ENCODE measurements at regions not wholly inside any gene's neighbourhood (a gene's known extent, or its start where the extent isn't known, plus 50 kb on each side); places are given as distances from the start of the nearest gene placed in this dataset.

DNA sequence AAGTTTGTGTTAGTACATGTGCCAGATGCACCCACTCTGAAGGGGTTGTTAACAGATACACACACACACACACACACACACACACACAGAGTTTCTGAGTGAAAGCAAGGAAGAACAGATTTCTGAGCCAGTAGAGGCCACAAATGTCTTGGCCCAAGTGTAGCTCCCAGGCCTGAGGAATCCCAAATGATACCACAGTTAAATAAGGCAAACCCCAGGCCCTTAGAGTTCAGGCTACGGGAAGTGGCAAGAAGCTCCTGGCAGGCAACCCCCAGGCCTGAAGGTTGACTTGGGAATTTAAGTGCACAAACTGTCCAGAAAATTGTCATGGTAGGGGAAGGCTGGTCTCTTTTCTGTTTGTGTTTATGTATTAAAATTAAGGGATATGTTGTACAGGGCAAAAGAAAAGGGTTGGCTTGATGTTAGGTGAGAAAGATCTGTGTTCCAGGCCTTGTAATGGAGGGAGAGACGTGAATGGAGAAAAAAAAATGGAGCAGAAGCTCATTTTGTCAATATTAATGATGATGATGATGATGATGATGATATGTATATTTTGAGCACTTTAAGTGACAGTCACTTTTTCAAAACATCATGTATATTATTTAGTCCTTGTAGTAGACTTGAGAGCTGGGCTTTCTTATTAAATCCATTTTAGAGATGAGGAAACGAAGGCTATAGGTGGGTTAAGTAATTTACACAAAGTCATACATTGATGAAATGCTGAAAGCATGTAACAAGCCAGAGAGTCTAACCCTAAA lies 317.0 kb upstream of the JAG1 start:
- DNase-seq (ENCODE audit: low read depth in 3 of 3): no peak

DNA sequence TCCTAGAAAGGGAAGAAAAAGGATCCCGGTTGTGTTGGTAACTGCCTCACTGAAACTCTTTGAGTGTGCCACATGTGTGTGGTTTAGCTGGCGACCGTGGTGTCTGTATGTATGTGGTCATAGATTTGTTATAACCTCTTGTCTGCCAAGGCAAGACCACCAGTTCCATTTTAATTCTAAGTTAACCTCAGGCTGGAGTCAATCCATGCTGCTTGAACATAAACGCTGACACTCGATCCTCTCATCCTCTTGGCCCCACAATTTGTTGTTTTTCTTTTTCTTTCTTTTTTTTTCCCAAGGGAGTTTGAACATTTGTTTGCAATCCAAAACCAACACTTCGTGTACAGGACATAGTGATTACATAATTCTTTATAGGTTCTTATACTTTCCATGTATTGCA lies 318.9 kb upstream of the JAG1 start:
- DNase-seq (ENCODE audit: low read depth in 3 of 3): no peak

DNA sequence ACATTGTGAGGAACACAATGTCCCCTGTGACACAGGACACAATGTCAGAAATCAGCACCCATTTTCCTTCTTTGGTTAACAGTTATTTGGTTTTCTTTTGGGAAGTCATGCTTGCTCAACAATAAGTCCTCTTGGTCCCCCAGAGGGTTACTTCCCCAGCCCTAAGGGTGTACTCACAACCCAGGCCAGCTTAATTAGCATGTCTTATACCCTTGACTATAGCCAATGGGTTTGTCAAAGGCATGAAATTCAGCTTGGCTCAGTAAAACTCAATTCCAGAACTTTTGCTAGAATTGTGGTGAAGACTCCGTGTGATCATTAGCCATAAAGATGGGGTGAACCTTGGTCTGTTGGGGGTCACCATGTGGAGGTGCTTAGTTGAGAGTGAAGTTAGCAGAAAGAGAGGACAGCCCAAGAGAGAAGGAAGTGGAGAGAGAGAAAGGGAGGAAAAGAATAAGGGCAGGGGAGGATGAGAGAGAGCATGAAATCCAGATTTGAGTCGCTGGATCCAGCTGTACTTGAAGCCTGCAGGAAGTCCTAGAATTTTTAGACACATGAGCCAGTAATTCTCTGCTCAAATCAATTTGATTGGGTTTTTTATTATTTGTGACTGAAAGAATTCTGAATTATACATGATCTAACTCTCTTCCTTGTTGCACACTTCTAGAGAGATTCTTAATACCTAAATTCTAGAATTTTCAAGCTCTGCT lies 321.3 kb upstream of the JAG1 start:
- DNase-seq (ENCODE audit: low read depth in 3 of 3): no peak

DNA sequence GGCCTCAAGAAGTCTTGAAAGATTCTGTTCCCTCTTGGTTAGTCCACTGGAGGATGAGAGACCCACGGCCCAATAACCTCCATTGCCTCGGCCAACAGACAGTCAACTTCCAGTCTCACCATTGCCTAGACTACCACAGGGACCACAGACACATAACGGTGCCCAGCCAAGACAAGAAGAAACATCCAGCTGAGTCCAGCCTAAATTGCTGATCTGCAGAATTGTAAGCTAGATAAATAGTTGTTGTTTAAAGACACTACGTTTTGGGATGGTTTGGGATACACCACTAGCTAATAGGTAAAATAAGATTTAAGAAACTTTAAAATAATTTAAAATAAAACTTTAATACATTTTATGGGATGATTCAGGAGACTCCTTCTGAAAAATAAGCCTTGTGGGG lies 324.7 kb upstream of the JAG1 start:
- no peak for DNase-seq (ENCODE audit: low read depth in 3 of 3)

DNA sequence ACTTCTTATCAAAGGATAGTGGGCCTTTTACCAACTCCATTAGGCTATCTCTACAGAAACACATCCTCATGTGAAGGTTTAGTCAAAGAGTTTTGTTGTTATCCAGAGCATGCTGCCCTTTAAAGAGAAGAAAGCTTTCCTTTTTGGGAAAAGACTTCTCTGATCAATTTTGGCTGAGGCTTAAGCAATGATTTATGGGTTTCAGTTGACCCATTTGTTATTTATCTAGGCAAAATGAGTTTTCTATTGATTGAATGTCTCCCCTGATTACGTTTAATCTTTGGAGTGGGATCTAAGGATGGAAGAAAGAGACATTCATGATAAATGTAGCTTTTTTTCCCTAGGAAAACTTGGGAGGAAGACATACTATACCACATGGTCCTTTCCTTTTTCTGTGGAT lies 326.6 kb upstream of the JAG1 start:
- DNase-seq (ENCODE audit: low read depth in 3 of 3): no peak

DNA sequence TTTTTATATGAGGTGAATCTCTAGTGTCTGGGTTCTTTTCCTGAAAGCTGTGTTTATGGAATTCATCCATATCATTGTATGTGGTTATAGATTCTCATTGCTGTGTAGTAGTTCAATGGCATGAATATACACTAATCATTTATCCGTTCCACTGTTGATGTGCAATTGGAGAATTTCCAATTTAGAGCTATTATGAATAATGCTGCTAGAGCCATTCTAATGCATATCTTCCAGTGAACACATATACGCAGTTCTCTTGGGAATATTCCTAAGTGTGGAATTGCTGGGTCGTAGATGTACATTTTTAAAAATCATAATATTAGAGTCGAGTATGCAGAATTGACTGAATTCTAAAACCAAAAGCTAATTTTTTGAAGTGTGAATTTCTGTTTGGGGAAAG lies 327.5 kb upstream of the JAG1 start:
- no peak for DNase-seq (ENCODE audit: low read depth in 3 of 3)

DNA sequence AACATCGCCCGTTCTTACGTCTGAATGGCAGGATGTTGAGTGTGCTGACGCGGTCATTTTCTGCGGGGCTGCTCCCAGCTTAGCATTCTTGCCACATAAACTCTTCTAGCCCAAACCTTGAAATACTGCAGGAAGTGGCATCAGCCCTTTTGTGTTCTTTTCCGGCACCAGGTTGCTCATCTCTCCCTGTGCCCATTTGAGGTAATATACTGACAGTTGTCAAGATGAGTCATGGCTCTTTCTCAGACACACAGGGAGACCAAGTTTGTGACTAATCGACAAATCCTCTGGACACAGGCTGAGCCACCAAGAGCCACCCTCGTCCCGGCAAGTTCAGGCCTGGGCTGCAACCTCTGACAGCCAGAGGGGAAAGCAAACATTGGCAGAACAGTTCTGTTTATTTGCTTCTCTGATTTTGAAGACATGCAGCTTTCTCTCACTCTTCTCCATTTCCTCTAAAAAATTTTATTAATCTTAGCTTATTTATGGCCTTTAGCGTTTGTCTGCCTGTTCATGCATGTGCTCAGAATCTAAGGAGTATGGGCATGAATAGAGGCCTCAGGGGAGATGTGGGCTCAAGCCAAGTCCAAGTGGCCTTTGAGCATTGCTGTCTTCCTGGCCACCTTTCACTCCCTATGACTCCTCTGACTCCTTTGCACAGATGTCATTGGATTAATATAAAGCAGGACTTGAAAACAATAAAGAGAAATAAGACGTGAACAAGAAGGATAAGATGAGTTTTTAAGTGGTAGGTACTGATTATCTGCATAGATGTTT lies 328.2 kb upstream of the JAG1 start:
- DNase-seq (ENCODE audit: low read depth in 3 of 3): no peak

DNA sequence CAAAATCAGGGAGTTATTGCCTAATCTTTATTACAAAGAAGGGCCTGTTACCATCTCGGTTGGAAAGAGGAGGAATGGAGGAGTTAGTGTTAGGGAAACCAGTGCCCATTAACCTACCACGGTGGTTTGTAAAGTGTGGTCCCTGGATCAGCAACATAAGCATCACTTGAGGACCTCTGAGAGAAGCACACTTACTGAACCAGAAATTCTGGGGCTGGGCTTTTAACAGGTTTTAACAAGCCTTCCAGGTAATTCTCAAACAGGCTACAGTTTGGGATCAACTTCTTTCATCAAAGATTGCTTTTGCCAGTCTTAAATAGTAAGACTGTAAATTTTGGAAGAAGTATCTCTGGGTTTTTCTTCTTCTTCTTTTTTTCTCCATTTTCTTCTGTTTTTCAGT lies 329.5 kb upstream of the JAG1 start:
- DNase-seq (ENCODE audit: low read depth in 3 of 3): no peak

DNA sequence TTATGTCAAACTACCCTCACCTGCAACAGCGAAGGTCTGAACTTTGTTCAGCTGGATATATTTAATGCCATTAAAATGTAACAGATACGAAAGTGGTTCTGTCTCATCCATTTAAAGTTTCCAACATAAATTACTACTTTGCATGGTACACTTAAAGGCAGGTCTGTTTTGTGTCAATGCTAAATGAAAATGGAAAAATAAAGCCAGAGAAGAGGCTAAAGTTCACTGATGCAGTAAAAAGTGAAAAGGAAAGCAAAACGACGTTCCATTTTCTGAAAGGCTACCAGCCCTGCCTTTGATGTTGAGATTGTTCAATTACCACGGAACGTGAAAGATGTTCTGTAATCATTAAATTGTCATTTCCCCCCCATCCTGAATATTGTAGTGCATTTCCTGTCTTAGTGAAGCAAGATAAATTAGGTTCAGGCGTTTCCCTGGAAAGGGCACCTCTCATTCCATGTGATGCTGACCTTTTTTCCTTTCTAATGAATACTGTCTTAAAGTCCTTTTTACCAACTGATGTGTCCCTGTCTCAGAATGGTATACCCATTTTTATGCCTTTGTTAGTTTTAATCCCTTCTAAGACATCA lies 334.7 kb upstream of the JAG1 start:
- no peak for DNase-seq (ENCODE audit: low read depth in 3 of 3)

DNA sequence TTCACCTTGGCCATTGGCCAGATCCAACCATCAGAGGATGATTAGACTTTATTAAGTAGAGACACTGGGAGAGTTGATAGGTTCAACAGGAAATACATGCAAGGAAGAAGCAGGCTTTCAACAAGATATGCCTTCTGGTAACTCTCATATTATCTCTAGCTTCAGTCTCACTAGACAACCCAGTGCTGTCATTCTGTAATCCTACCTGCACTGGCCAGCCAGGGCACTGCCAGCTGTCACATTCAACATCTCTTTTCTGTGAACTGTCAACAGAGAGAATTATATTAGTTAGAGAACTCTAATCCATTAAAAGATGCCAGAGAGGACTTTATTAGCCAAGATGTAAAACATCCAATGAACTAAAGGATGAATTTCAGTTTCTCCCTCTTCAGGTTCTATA lies 337.9 kb upstream of the JAG1 start:
- no peak for DNase-seq (ENCODE audit: low read depth in 3 of 3)

DNA sequence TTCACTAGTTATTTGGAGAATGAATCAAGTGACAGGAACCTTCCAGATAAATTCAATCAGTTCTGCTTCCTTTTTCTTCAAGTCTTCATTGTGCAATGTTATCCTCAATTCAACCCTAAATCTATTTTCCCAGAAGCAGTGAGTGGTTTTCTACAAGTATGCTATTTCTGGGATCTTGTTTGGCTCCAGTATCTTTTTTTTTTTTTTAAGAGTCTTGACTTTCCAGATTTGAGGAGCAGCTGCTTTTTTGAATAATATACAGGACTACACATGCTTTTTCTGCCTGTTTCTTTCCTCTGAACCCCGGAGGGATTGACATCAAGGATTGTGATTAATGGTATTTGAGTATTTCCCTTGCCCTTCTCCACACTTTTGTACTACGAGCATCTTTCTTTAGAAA lies 339.2 kb upstream of the JAG1 start:
- no peak for DNase-seq (ENCODE audit: low read depth in 3 of 3)

DNA sequence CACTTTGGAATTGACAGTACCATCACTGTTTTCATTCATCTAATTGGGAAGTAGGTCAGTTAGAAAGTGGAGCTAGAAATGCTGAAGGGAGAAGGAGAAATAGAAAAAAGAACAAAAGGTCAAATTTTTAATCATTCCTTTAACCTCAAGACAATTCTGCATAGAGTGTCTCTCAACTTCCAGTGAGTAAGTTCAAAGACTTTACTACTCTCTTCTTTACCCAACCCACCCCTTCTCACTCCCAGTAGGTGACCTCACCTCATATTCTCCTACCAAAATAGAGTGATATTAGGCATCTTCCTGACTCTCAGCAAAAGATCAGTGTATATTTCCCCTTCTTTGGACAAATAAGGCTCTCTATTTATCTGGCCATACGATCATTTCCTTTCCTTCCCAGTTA lies 340.0 kb upstream of the JAG1 start:
- no peak for DNase-seq (ENCODE audit: low read depth in 3 of 3)

DNA sequence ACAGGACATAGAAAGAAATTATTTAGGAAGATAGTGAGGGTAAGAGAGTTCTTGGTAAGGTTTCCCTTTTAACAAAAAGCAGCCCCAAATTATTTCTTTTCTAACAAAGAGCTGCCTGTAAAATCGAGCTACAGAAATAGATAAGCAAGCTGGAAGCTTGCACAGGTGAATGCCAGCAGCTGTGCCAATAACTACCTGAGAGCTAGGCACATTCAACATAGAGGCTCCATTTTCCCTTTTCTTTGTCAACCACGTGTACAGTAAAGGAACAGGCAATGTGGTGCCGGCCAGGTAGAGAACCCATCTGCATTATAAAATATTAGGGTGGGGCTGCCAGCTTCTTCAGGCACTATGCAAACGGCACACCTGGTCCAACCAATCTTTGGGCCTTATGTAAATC lies 341.6 kb upstream of the JAG1 start:
- DNase-seq (ENCODE audit: low read depth in 3 of 3): no peak

DNA sequence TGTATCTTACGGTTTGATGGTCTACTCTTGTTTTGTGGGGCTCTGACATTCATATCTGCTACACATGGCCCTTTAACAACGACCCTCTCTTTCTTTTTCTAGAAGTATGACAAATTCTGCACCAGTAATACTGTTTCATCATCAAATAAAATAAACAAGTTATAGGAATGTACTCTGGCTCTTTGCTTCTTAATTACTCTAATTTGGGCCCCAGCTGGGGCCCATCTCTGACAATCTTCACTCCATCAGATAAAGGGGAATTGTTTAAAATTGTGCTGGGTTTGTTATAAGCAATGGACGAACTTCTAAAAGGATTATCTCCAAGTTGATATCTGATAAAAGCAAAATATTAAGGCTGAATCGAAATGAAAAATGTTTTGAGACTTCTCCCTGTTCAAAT lies 343.6 kb upstream of the JAG1 start:
- DNase-seq (ENCODE audit: low read depth in 3 of 3): no peak

DNA sequence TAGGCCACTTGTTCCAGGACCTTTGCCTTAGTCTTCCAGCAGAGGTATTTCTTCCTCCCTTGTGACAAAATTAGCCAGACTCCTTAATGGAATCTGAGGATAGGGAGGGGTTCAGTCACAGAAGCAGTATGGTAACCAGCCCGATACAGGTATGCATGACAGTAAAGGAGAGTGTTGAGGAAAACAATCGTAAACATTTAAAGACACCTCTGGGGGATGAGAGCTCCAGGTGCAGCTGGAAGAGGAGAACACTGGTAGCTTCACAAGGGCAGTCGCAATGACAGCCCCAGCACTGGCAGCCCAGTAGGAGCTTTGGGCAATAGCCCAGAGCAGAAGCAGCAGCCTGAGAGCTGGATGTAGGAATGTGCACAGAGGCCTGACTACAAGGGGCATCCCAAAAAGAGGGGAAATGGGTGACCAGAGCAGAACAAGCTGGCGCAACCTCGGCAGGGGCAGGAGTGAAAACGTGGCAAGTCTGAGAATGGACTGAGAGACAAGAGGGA lies 344.9 kb upstream of the JAG1 start:
- no peak for DNase-seq (ENCODE audit: low read depth in 3 of 3)

DNA sequence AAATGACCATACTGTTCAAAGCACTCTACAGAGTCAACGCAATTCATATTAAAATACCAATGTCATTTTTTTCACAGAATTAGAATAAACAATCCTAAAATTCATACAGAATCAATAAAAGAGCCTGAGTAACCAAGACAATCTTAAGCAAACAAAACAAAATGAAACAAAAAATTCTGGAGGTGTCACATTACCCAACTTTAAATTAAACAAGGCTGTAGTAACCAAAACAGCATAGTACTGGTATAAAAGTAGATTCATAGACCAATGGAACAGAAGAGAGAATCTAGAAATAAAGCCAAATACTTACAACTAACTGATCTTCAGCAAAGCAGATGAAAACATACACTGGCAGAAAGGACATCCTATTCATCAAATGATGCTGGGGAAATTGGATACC lies 346.9 kb upstream of the JAG1 start:
- no peak for DNase-seq (ENCODE audit: low read depth in 3 of 3)

DNA sequence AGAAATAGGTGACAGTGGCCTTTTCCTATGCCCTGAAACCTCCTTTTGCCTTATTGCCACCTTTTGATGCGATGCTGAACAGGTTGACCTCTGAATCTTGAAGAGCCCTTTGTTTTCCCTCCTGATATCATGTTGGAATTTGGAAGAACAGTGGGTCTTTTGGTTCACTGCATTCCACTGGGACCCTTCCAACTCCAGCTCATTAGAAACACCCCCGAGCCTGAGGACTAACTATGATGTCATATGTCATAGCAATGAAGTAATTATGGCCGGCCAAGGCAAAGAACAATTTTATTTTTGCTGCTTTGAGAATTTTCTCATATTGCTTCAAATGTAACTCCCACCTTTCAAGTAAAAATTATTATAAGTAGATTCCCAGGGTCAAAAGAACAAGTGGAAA lies 353.4 kb upstream of the JAG1 start:
- DNase-seq (ENCODE audit: low read depth in 3 of 3): no peak

DNA sequence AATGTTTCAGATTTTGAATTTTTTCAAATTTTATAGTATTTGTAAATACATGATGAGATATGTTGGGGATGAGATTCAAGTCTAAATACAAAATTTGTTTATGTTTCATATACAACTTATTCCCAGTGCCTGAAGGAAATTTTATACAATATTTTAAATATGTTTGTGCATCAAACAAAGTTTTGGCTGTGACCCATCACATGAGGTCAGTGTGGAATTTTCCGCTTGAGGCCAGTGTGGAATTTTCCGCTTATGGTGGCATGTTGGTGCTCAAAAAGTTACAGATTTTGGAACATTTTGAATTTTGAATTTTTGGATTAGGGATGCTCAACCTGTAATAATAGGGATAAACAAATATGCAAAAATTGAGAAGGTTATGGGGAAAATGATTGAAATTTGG lies 356.6 kb upstream of the JAG1 start:
- no peak for DNase-seq (ENCODE audit: low read depth in 3 of 3)

DNA sequence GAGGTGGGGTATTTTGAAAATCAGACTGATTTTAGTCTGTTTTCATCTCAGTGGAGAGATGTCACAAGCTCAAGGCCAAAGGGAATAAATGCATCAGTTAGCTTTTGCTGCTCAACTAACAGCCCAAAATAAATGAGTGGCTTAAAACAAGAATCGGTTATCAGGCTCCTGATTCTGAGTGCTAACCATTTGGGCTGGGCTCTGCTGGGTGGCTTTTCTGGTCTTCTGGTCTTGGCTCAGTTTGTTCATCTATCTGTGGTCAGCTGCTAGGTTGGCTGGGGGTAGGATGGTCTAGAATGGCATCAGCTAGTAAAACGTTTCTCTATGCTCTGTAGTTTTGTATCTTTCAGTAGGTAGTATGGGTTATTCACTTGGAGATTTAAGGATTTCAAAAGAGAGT lies 357.5 kb upstream of the JAG1 start:
- no peak for DNase-seq (ENCODE audit: low read depth in 3 of 3)

DNA sequence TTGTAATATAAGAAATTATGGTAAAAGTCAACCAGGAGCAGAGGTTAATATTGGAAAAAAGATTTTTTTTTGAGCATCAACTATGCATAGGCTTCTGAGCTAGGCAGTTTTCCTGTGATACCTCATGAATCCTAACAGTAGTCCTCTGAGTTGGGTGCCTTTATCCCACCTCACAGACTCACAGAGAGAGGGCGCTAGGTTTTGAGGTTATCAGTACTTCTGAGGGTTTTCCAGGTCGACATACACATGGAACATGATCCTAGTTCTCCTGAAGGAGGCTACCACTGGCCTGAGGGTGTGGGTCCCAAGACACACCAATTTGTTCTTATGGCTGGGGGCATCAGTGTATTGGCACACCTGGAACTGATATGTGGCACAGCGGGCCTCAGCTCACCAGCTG lies 358.8 kb upstream of the JAG1 start:
- DNase-seq (ENCODE audit: low read depth in 3 of 3): no peak

DNA sequence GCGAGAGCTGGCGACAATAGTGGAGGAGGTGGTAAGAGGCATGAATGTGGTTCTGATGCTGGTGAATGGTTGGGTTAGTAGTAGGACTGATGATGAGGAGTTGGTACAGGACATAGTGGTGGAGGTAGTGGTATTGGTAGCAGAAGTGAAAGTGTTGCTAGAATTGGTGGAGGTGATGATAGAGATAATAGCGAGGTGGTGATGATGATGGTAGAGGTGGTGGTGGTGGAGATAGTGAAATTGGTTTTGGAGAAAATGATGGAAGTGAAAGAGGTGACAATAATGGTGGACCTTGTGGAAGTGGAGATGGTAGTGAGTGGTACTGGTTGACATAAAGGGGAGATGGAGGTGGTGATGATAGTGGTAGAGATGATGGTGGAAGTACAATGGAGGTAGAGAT lies 360.2 kb upstream of the JAG1 start:
- no peak for DNase-seq (ENCODE audit: low read depth in 3 of 3)

DNA sequence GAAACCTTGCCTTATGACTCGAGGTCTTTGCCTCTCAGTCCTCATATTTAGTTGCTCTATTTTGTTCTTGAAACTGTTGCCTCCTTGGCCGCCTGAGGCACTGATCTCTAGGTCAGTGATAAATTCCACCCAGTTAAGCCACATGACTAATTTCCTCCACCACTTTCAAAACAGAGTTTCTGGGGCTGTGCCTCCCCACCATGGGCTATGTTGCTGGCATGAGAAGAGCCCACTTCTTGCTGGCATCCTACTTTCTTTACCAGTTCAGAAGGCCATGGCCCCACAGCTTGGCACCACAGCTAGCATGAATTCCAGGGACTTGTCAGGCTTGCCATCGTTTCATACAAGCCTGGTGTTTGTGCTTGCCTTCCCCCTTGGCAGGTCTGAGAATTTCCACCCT lies 361.4 kb upstream of the JAG1 start:
- no peak for DNase-seq (ENCODE audit: low read depth in 3 of 3)

Data from stimulated activated CD4-positive, alpha-beta T cell treated with anti-CD3 and anti-CD28 coated beads, TNF-alpha, amount 100 ng/mL, for 48 hours (primary cell).